WERI-Rb-1 (cell line): ENCODE measurements at regions not wholly inside any gene's neighbourhood (a gene's known extent, or its start where the extent isn't known, plus 50 kb on each side); places are given as distances from the start of the nearest gene placed in this dataset.

Experiments used
- DNase-seq: peaks from one replicate; pipeline ENCODE4 v3.0.0-alpha.2; 2020
- H3K27ac ChIP-seq: fragments of 250-450 bp; sonication (Bioruptor Pico); 2 replicates; pipeline ENCODE4 v1.5.1; 2020; ENCODE audit warnings: mild to moderate bottlenecking, moderate library complexity
- H3K27me3 ChIP-seq: fragments of 250-450 bp; sonication (Bioruptor Pico); 2 replicates; pipeline ENCODE4 v1.5.1; 2021; ENCODE audit warnings: mild to moderate bottlenecking, low read depth, moderate library complexity; ENCODE audit not compliant: insufficient read depth, severe bottlenecking
- H3K36me3 ChIP-seq: fragments of 250-450 bp; sonication (Bioruptor Pico); 2 replicates; pipeline ENCODE4 v1.5.1; 2020; ENCODE audit warnings: mild to moderate bottlenecking, moderate library complexity
- H3K4me3 ChIP-seq: 2 replicates; pipeline ENCODE4 v1.5.1; 2011; ENCODE audit warnings: low read depth, mild to moderate bottlenecking, control low read depth, low read length
- H3K9me3 ChIP-seq: fragments of 250-450 bp; sonication (Bioruptor Pico); 2 replicates; pipeline ENCODE4 v1.5.1; 2021; ENCODE audit warnings: mild to moderate bottlenecking, moderate library complexity; ENCODE audit not compliant: severe bottlenecking
- CTCF ChIP-seq: IDR thresholded peaks from 2 replicates; pipeline ENCODE4 v1.5.1; 2011; ENCODE audit warnings: low read depth, mild to moderate bottlenecking, control low read depth, inconsistent platforms, low read length

GRCh38 chr19:28228854-28229253 is 984.1 kb downstream of the UQCRFS1 start:
- Histone ChIP-seq H3K4me3 (no peak overlapping the region), H3K27me3 (no peaks in the 10 kb centered on the region), H3K27ac (no peak overlapping the region), H3K9me3 (no peaks in the 10 kb centered on the region), H3K36me3 (no peaks in the 10 kb centered on the region)
- no peak for DNase-seq
- no peak for TF ChIP-seq CTCF

- no peak for TF ChIP-seq CTCF
- Histone ChIP-seq H3K36me3 (no peaks in the 10 kb centered on the region), H3K4me3 (no peak overlapping the region), H3K27me3 (no peaks in the 10 kb centered on the region), H3K27ac (no peak overlapping the region), H3K9me3 (no peaks in the 10 kb centered on the region)
- no peak for DNase-seq
Observed at GRCh38 chr19:28224441-28224840, 988.5 kb downstream of the UQCRFS1 start.

GRCh38 chr19:28221736-28222135 is 991.2 kb downstream of the UQCRFS1 start:
- Histone ChIP-seq H3K4me3 (no peak overlapping the region), H3K27ac (no peak overlapping the region), H3K9me3 (no peaks in the 10 kb centered on the region), H3K27me3 (no peaks in the 10 kb centered on the region), H3K36me3 (no peaks in the 10 kb centered on the region)
- TF ChIP-seq CTCF, result no peak
- no peak for DNase-seq

- no peaks in the 10 kb centered on the region for H3K27me3 ChIP-seq
- H3K27ac ChIP-seq, result no peak overlapping the region
- TF ChIP-seq CTCF, result no peak
- no peaks in the 10 kb centered on the region for H3K36me3 ChIP-seq
- H3K9me3 ChIP-seq, result no peaks in the 10 kb centered on the region
- no peak overlapping the region for H3K4me3 ChIP-seq
- DNase-seq, result no peak
Observed at GRCh38 chr19:28218728-28219127, 994.2 kb downstream of the UQCRFS1 start.

GRCh38 chr19:28217022-28217421 is 995.9 kb downstream of the UQCRFS1 start:
- no peak overlapping the region for H3K4me3 ChIP-seq
- H3K27ac ChIP-seq, result no peak overlapping the region
- H3K27me3 ChIP-seq, result no peaks in the 10 kb centered on the region
- 0 out of 2 replicates have a peak, but pooled peaks have one; percentile 18 for TF ChIP-seq CTCF
- DNase-seq, result no peak
- no peaks in the 10 kb centered on the region for H3K9me3 ChIP-seq
- H3K36me3 ChIP-seq, result no peaks in the 10 kb centered on the region

GRCh38 chr19:28213470-28214082 is 999.4 kb downstream of the UQCRFS1 start:
- H3K27me3 ChIP-seq, result no peaks in the 10 kb centered on the region
- TF ChIP-seq CTCF, result no peak
- H3K4me3 ChIP-seq, result no peak overlapping the region
- DNase-seq, result peak; percentile 24
- no peaks in the 10 kb centered on the region for H3K9me3 ChIP-seq
- H3K27ac ChIP-seq, result no peak overlapping the region
- no peaks in the 10 kb centered on the region for H3K36me3 ChIP-seq
